ENCODE measurements at regions not wholly inside any gene's neighbourhood (a gene's known extent, or its start where the extent isn't known, plus 50 kb on each side); places are given as distances from the start of the nearest gene placed in this dataset.
"Not testable (repeated sequence)": the region's sequence is repeated elsewhere in the genome, so short reads cannot be mapped to it uniquely, and the experiment has no call there.

- no peak for DNase-seq
Observed at GRCh38 chr13:60881507-60881906, 484.5 kb downstream of the TDRD3 start.

GRCh38 chr13:60873116-60873515, 476.1 kb downstream of the TDRD3 start:
- no peak for DNase-seq

DNA sequence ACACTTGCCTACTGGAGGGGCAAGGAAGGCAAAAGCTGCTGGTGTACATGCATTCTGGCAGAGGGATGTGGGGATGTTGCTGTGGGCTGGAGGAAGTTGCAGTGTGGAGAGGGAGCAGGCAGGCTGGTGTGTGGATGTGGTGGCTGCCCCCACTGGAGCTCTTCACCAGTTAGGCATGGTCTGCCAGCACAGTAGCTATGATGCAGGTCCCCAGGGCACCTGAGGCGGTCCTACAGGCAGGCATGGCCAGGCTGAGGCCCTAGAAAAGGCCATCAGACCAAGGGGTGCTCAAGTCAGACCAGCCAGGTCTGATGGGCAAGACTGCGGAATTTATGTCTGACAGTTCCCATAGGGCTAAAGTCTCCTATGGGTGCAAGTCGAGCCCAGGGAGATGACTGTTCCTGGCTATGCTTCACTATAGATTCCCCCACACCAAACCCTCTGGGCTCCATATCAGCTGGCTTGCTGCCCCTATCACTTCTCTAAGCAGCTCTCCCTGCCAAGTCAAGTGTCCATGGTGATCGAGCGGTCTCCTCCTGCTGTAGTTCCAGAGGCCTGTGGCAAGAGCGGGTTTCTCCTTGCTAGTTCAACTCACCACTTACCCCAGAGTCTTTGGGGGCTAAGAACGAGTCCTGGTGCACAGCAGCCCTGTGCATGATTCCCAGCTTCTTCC, 473.1 kb downstream of the TDRD3 start:
- DNase-seq: no peak

- DNase-seq: no peak
Observed at GRCh38 chr13:60869225-60869624, 472.2 kb downstream of the TDRD3 start.

DNA sequence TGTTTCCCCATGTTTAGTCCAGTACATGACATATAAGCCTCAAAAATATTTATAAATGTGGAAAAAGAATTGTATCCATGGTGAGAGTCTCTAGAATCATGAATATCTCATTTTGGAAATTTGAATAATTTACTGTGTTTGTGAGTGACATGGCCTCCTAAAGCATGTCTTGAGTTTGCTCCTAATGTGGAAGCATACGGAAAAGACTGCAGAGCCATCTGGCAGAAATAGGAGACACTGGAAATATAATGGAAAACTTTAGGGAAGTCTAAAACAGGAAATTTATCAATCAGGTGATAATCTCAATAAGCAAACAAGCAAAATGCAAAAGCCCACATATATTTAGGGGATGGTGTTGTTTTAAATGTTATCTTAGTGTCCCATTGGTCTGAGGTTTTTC, 465.0 kb downstream of the TDRD3 start:
- DNase-seq: no peak

DNA sequence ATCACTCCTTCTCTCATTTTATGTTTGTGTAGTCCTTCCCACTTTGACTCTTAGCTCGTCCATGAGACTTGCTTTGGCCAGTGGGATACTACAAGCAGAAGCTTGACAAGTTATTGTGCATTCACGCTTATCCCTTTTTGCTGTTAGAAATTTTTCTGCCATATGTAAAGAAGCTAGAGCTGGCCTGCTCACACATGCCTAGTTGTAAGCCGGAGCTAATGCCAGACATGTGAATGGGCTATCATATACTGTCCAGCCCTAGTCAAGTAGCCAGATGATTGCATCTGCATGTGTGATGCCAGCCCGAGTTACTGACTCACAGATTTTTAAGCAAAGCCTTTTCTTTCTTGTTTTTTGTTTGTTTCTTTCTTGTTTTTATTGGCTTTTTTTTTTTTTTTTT, 460.7 kb downstream of the TDRD3 start:
- no peak for DNase-seq

DNA sequence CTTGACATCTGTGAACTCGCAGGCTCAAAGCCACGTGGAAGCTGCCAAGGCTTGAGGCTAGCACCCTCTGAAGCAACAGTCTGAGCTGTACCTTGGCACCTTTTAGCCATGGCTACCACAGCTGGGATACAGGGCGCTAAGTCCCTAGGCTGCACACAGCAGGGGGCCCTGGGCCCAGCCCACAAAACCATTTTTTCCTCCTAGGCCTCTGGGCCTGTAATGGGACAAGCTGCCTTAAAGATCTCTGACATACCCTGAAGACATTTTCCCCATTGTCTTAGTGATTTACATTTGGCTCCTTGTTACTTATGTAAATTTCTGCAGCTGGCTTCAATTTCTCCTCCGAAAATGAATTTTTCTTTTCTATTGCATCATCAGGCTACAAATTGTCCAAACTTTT, 455.9 kb downstream of the TDRD3 start:
- no peak for DNase-seq

- no peak for DNase-seq
Observed at GRCh38 chr13:60851378-60851777, 454.4 kb downstream of the TDRD3 start.

- no peak for DNase-seq
Observed at GRCh38 chr13:60850526-60850925, 453.5 kb downstream of the TDRD3 start.

GRCh38 chr13:60838581-60838980, 441.6 kb downstream of the TDRD3 start:
- DNase-seq: no peak

DNA sequence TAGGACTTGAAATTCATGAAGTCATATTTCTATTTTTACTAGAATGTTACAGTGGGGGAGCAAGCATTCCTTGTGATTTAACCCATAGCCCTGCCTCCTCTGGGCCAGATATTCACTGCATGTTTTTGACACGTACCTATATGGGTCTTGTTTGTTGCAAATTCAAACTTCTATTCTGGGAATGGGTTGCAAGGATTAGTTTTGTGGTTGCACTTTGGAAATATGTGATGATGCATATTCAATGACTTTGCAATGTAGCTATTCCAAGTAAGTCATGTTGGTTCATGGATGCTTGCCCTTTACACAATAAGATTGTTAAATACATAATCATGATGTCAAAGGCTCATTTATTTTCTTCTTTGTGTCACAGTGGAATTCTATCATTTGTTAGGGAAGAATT, 440.8 kb downstream of the TDRD3 start:
- DNase-seq: no peak

DNA sequence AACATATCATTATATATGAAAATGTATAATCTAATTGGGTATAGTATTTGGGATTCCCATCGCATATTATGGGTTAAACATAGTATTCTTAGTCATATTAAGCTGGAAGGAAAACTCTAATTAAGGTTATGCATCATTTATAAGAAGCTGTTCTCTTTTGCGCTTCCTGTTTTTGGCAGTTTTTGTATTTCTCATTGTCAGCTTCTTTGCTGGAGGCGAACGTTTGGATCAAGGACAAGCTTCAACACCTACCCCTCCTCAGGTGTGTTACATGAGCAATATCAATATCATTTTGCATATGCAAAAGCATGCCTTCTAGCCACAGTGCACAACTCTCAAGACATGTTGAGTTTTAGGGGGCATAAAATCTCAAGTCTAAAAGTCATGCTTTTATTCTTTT, 439.8 kb downstream of the TDRD3 start:
- no peak for DNase-seq

GRCh38 chr13:60811581-60811980, 414.6 kb downstream of the TDRD3 start:
- no peak for DNase-seq

DNA sequence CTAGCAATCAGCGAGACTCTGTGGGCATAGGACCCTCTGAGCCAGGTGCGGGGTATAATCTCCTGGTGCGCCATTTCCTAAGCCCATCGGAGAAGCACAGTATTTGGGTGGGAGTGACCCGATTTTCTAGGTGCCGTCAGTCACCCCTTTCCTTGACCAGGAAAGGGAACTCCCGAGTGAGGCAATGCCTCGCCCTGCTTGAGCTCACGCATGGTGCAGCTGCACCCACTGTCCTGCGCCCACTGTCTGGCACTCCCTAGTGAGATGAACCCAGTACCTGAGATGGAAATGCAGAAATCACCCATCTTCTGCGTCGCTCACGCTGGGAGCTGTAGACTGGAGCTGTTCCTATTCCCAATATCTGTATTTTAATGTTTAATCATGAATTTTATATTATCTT, 408.6 kb downstream of the TDRD3 start:
- DNase-seq: not testable (repeated sequence)

DNA sequence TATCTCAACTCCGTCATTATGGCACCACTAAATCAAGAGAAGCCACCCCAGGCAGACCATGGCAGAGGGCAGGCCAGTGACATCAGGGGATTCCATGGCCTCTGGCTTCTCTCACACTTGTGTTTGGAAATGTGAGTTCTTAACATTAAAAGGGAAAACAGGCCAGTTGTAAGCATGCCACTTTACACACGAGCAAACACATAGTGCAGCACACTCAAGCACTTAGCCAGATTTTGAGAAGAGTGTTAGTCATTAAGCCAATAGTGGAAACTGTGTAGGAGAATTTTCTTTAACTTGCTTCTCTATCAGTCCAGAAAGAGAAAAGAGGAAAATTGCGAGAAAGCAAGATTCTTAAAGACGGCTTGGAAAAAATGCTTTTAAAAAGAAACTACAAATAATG, 401.5 kb downstream of the TDRD3 start:
- DNase-seq: no peak

DNA sequence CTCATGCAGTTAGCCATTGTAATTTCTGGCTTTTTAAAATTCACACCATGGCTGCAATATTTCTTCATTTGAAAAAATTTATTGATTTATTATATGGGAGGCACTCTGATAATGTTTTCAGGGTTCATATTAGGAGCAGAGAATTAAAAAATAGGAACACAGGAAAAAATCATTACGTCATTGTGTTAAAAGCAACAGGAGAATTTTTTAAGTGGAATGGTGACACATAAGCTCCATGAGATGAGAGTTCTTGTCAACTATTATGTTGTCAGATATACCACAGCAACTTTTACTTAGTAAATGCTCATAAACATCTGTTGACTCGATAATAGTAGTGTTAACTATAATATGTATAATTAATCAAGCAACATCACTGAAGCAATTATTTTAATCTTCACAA, 400.1 kb downstream of the TDRD3 start:
- no peak for DNase-seq

- no peak for DNase-seq
Observed at GRCh38 chr13:60794751-60795150, 397.7 kb downstream of the TDRD3 start.

DNA sequence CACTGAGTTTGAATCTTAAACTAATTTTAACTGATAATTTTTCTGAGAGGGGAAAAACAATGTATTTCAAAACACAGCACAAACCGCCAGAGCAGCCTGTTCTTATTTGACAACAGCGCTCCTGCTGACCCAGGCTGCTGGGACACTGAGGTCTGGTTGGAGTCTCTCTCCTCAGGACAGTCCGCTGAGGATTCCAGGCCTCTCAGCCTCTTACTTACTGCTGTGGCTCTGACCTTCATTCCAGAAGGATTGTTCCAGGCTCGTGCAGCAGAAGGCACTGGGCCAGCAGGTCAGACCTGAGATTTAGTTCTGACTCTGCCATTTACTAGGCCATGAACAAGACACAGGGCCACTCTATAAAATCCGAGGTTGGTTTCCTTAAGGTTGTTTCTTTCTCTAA, 393.6 kb downstream of the TDRD3 start:
- no peak for DNase-seq

DNA sequence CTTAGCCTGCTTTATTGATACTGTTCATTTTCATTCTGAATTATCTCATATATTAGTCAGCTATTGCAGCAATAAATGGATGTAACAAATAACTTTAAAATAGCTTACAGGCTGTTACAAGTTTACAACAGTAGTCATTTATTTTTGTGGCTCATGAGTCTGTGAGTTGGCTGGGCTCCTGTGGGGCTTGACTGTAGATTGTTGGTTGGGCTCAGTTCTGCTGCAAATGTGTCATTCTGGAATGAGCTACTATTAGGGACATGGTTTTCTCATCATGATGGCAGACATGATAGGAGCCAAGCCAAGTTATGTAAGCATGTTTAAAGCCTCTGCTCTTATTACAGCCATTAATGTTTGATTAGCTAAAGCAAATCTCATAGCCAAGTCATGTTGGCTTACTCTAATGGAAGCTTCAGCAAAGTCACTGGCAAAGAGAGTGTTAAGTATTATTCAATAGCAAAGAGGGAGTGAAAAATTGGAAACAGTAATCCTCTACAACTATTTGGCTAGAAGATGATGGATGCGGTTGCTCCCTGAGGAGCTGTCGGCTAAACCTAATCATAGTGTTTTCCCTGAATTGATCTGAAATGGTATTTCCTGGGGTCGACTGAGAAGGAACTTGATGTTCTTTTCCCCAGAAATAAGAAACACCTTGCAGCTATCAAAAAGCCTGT, 391.3 kb downstream of the TDRD3 start:
- DNase-seq: no peak

DNA sequence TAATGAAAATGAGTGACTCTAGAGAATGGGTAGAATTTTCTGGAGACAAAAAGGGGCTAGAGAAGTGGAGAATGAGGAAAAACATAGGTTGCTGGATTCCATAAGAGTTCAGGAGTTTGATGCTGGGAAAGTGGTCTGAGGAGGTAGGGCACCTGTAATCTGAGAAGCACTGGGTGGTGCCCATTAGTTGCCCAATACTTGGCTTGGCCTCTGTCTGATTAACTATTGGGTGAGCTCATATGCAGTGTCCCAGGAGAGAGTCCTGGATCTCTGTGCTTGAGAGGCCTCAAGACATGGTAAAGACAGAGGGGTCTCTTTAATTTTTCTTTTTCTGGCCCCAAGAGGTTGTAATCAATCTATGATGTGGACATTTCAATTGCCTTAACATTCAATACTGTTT, 390.1 kb downstream of the TDRD3 start:
- DNase-seq: no peak

- no peak for DNase-seq
Observed at GRCh38 chr13:60772726-60773125, 375.7 kb downstream of the TDRD3 start.

DNA sequence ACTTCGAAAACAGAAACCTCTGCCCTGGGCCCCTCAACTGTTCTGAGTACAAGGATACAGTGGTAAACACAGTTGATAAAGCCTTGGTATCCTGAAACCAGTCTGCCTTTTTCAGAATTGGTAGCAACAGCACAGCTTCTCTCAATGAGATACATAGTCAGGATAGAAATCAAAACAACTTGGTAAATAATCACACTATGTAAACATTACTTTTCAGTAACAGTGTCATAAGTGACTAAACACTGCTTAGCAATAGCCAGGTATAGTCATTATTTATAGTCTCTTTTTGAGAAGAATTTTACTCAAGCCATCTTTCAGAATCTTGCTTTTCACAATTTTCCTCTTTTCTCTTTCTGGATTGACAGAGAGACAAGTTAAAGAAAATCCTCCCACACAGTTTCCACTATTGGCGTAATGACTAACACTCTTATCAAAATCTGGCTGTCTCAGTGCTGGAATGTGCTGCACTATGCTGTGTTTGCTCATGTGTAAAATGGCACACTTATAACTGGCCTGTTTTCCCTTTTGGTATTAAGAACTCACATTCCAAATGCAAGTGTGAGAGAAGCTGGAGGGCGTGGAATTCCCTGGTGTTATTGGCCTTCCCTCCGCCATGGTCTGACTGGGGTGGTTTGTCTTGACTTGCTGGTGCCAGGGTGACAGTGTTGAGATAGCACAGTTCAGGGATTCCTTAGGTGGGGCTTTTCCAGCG, 368.8 kb downstream of the TDRD3 start:
- DNase-seq: no peak

DNA sequence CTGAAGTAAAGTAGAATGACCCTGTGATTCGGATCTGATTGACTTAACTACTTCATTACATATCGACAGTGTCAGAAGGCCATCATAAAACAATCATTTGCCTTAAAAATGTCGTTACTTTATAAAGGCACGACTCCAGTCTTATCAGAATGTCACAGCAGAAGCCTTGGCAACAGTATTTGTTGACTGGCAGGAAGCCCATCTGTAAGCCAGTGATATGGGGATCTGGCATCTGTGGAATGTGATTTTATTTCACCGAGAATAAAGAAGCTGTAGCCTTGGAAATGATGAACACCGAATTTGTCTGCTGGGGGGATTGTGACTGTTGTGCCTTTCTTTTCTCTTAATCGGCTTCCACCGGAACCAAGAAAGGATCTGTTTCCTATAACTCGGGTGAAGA, 362.5 kb downstream of the TDRD3 start:
- no peak for DNase-seq

- DNase-seq: no peak
Observed at GRCh38 chr13:60758637-60759036, 361.6 kb downstream of the TDRD3 start.
